GM23338 (cell line): ENCODE measurements at regions not wholly inside any gene's neighbourhood (a gene's known extent, or its start where the extent isn't known, plus 50 kb on each side); places are given as distances from the start of the nearest gene placed in this dataset.

ENCODE experiments used
- ATAC-seq: fragments of 200-7000 bp; cut with Tn5 transposase; 3 replicates; pipeline ENCODE4 v1.9.1; 2020
- DNase-seq: peaks from one replicate; pipeline ENCODE4 v3.0.0-alpha.2; 2015; ENCODE audit warnings: low spot score
- H2AFZ ChIP-seq: fragments of 200-600 bp; sonication (generic); 2 replicates; pipeline ENCODE4 v1.8.0; 2016; ENCODE audit warnings: antibody characterized with exemption, mild to moderate bottlenecking, moderate library complexity
- H3F3A ChIP-seq: fragments of 200-600 bp; sonication (generic); replicated peaks from 2 replicates; pipeline ENCODE4 v1.8.0; 2017; ENCODE audit warnings: antibody characterized with exemption, mixed run types, low read depth
- H3K27ac ChIP-seq: fragments of 200-600 bp; sonication (generic); 2 replicates; pipeline ENCODE4 v1.6.1; 2016; ENCODE audit warnings: low read depth
- H3K27me3 ChIP-seq: fragments of 200-600 bp; sonication (generic); 2 replicates; pipeline ENCODE4 v1.8.0; 2016; ENCODE audit warnings: mild to moderate bottlenecking, mixed run types, moderate library complexity; ENCODE audit not compliant: insufficient read depth
- H3K36me3 ChIP-seq: fragments of 200-600 bp; sonication (generic); 2 replicates; pipeline ENCODE4 v1.8.0; 2016; ENCODE audit warnings: mild to moderate bottlenecking; ENCODE audit not compliant: insufficient read depth
- H3K4me1 ChIP-seq: fragments of 200-600 bp; sonication (generic); 2 replicates; pipeline ENCODE4 v1.8.0; 2016; ENCODE audit warnings: mild to moderate bottlenecking, moderate library complexity; ENCODE audit not compliant: insufficient read depth
- H3K4me2 ChIP-seq: fragments of 200-600 bp; sonication (generic); 2 replicates; pipeline ENCODE4 v1.7.1; 2017; ENCODE audit warnings: mixed run types
- H3K4me3 ChIP-seq: fragments of 200-600 bp; sonication (generic); 2 replicates; pipeline ENCODE4 v1.6.1; 2016; ENCODE audit warnings: mixed run types
- H3K79me2 ChIP-seq: fragments of 200-600 bp; sonication (generic); replicated peaks from 2 replicates; pipeline ENCODE4 v1.8.0; 2017; ENCODE audit warnings: mild to moderate bottlenecking; ENCODE audit not compliant: insufficient read depth
- H3K9me2 ChIP-seq: fragments of 200-600 bp; sonication (generic); 2 replicates; pipeline ENCODE4 v1.8.0; 2017; ENCODE audit not compliant: insufficient read depth
- H4K20me1 ChIP-seq: fragments of 200-600 bp; sonication (generic); replicated peaks from 2 replicates; pipeline ENCODE4 v1.8.0; 2017; ENCODE audit warnings: mild to moderate bottlenecking; ENCODE audit not compliant: insufficient read depth
- H3K27ac Mint-ChIP-seq: 2 replicates; pipeline ENCODE4 v1.8.0; 2020; ENCODE audit warnings: inconsistent platforms, mild to moderate bottlenecking, moderate library complexity, mixed read lengths
- H3K27me3 Mint-ChIP-seq: 3 replicates; pipeline ENCODE4 v1.8.0; 2022; ENCODE audit warnings: low read depth, mild to moderate bottlenecking, moderate library complexity, mixed read lengths, inconsistent platforms; ENCODE audit not compliant: insufficient read depth, poor library complexity
- H3K36me3 Mint-ChIP-seq: 3 replicates; pipeline ENCODE4 v1.8.0; 2021; ENCODE audit warnings: low read depth, mild to moderate bottlenecking, inconsistent platforms, moderate library complexity, mixed read lengths
- H3K4me1 Mint-ChIP-seq: 3 replicates; pipeline ENCODE4 v1.8.0; 2020; ENCODE audit warnings: mild to moderate bottlenecking, inconsistent platforms, mixed read lengths
- H3K4me3 Mint-ChIP-seq: 3 replicates; pipeline ENCODE4 v1.8.0; 2021; ENCODE audit warnings: moderate library complexity, mild to moderate bottlenecking, inconsistent platforms, mixed read lengths
- H3K9me3 Mint-ChIP-seq: 3 replicates; pipeline ENCODE4 v1.8.0; 2020; ENCODE audit warnings: moderate library complexity, mild to moderate bottlenecking, inconsistent platforms, mixed read lengths
- CREB1 ChIP-seq: fragments of 250-450 bp; sonication (Bioruptor Pico); IDR thresholded peaks from 2 replicates; pipeline ENCODE4 v1.5.0; 2020; ENCODE audit warnings: low read depth, mild to moderate bottlenecking, moderate library complexity
- EZH2 ChIP-seq: fragments of 200-600 bp; sonication (generic); IDR thresholded peaks from one replicate; pipeline ENCODE4 v1.8.0; 2017; ENCODE audit warnings: antibody characterized with exemption, mild to moderate bottlenecking, low read depth; ENCODE audit not compliant: unreplicated experiment
- EZH2phosphoT487 ChIP-seq: fragments of 200-600 bp; sonication (generic); IDR thresholded peaks from one replicate; pipeline ENCODE4 v1.8.1; 2018; ENCODE audit warnings: antibody characterized with exemption; ENCODE audit not compliant: unreplicated experiment
- JUNB ChIP-seq: IDR thresholded peaks from one replicate; pipeline ENCODE4 v1.6.1; 2016; ENCODE audit warnings: antibody characterized with exemption; ENCODE audit not compliant: unreplicated experiment
- NANOG ChIP-seq: IDR thresholded peaks from 2 replicates; pipeline ENCODE4 v1.6.1; 2016; ENCODE audit warnings: antibody characterized with exemption, borderline replicate concordance
- POLR2AphosphoS5 ChIP-seq: IDR thresholded peaks from 2 replicates; pipeline ENCODE4 v1.6.1; 2016; ENCODE audit warnings: antibody characterized with exemption, low read depth
- STAT1 ChIP-seq: IDR thresholded peaks from one replicate; pipeline ENCODE4 v1.6.1; 2016; ENCODE audit warnings: antibody characterized with exemption; ENCODE audit not compliant: unreplicated experiment
- ZNF114 ChIP-seq: fragments of 250-450 bp; sonication (Bioruptor Pico); IDR thresholded peaks from 2 replicates; pipeline ENCODE4 v1.5.0; 2020; ENCODE audit warnings: mild to moderate bottlenecking, moderate library complexity
- ZNF331 ChIP-seq: fragments of 250-450 bp; sonication (Bioruptor Pico); IDR thresholded peaks from 2 replicates; pipeline ENCODE4 v1.5.0; 2020; ENCODE audit warnings: low read depth, mild to moderate bottlenecking, moderate library complexity
- TF ChIP-seq, protein P1 (sequence below), 2 experiments: fragments of 200-600 bp in 1 of 2; sonication (generic) in 1 of 2; conservative IDR thresholded peaks; 2 replicates each; pipeline versions ENCODE4 v1.5.1 to v1.6.1; 2016 to 2017; ENCODE audit warnings: antibody characterized with exemption in 2 of 2, low read depth in 2 of 2, mild to moderate bottlenecking in 2 of 2, moderate library complexity in 1 of 2
- TF ChIP-seq, protein P2 (sequence below): IDR thresholded peaks from 2 replicates; pipeline ENCODE4 v1.6.1; 2016; ENCODE audit warnings: antibody characterized with exemption
- TF ChIP-seq, protein P3 (sequence below): IDR thresholded peaks from one replicate; pipeline ENCODE4 v1.6.1; 2018; ENCODE audit warnings: antibody characterized with exemption; ENCODE audit not compliant: unreplicated experiment

DNA sequence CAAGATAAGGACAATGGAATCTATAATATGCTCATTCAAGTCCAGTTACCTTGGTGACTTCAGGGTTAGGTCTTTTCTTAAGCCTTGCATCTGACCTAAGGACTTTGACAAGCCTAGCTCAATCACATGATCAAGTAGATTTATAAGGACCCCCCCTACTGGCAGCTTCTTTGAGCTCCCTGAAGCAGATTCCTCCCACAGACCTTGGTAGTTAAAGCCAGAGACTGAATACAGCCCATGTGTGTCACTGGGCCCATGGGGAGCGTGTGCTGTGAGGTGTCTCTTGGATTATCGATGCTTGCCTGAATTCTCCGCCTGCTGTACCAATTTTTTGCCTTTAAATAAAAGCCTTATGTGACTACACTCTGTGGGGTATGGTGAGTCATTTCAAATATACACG, 372.7 kb upstream of the RGS17 start:
- peak; percentile 84 for ATAC-seq
- peak overlapping the region; percentile 61; the same call in 1 of the 2 replicates for H2AFZ ChIP-seq
- no peak overlapping the region for H3K4me2 ChIP-seq
- no peak overlapping the region for H3K27ac ChIP-seq
- no peak overlapping the region for H3K4me3 ChIP-seq
- no peaks in the 10 kb centered on the region for H3K9me2 ChIP-seq
- no peaks in the 10 kb centered on the region for H3K4me1 Mint-ChIP-seq
- H3K4me3 Mint-ChIP-seq: no peak overlapping the region
- no peaks in the 10 kb centered on the region for H3K36me3 ChIP-seq
- no peaks in the 10 kb centered on the region for H3K27me3 Mint-ChIP-seq
- H3K4me1 ChIP-seq: no peaks in the 10 kb centered on the region
- TF ChIP-seq NANOG (no peak), ZNF331 (CRISPR knock-in tag) (no peak)
- TF ChIP-seq, protein P1, sequence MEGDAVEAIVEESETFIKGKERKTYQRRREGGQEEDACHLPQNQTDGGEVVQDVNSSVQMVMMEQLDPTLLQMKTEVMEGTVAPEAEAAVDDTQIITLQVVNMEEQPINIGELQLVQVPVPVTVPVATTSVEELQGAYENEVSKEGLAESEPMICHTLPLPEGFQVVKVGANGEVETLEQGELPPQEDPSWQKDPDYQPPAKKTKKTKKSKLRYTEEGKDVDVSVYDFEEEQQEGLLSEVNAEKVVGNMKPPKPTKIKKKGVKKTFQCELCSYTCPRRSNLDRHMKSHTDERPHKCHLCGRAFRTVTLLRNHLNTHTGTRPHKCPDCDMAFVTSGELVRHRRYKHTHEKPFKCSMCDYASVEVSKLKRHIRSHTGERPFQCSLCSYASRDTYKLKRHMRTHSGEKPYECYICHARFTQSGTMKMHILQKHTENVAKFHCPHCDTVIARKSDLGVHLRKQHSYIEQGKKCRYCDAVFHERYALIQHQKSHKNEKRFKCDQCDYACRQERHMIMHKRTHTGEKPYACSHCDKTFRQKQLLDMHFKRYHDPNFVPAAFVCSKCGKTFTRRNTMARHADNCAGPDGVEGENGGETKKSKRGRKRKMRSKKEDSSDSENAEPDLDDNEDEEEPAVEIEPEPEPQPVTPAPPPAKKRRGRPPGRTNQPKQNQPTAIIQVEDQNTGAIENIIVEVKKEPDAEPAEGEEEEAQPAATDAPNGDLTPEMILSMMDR (conservative IDR thresholded peaks at IDR 0.05; ENCODE audit: low read depth in 2 of 2): peak; percentile 53 to 55
- H3K27ac Mint-ChIP-seq: no peak overlapping the region
- H3K9me3 Mint-ChIP-seq: no peaks in the 10 kb centered on the region
- no peaks in the 10 kb centered on the region for H3F3A ChIP-seq
- DNase-seq: peak; percentile 87
- H4K20me1 ChIP-seq: no peaks in the 10 kb centered on the region
- no peaks in the 10 kb centered on the region for H3K79me2 ChIP-seq
- H3K27me3 ChIP-seq: no peaks in the 10 kb centered on the region
- no peaks in the 10 kb centered on the region for H3K36me3 Mint-ChIP-seq

DNA sequence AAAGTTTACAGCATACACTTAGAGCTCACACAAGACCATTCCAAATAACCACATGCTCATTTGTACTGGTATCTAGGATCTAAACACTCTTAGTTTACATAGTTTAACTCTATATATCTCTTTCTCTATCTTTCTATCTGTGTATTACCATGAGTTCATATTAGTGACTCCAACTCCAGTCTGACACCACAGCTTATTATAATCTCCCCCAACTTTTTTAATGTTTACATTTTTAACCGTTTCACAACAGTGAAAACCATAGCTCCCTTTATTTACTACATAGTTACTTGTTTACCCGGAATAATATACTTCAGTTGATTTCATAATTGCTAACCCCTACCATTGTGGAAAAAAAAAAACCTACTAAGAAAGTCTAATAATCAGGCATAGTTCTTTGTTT, 362.4 kb upstream of the RGS17 start:
- no peaks in the 10 kb centered on the region for H3K79me2 ChIP-seq
- Mint-ChIP-seq H3K36me3 (no peaks in the 10 kb centered on the region), H3K4me3 (no peak overlapping the region), H3K27me3 (no peaks in the 10 kb centered on the region), H3K27ac (peak overlapping the region; percentile 74), H3K9me3 (peaks cover 7% of the 10 kb centered on the region; the same call in 2 of the 3 replicates), H3K4me1 (no peaks in the 10 kb centered on the region)
- ATAC-seq: no peak
- no peaks in the 10 kb centered on the region for H3K36me3 ChIP-seq
- DNase-seq: no peak
- H2AFZ ChIP-seq: no peak overlapping the region
- no peaks in the 10 kb centered on the region for H3K4me1 ChIP-seq
- no peaks in the 10 kb centered on the region for H3K27me3 ChIP-seq
- H3K27ac ChIP-seq: no peak overlapping the region
- H3F3A ChIP-seq: no peaks in the 10 kb centered on the region
- 0 out of 2 replicates have a peak, but pooled peaks cover 3% of the 10 kb centered on the region for H3K9me2 ChIP-seq
- H4K20me1 ChIP-seq: no peaks in the 10 kb centered on the region
- H3K4me2 ChIP-seq: no peak overlapping the region
- no peak overlapping the region for H3K4me3 ChIP-seq
- TF ChIP-seq, protein P1 (conservative IDR thresholded peaks at IDR 0.05; ENCODE audit: low read depth in 2 of 2): no peak
- TF ChIP-seq POLR2AphosphoS5: no peak
- no peak for TF ChIP-seq ZNF114 (CRISPR knock-in tag)
- TF ChIP-seq CREB1 (CRISPR knock-in tag): no peak
- TF ChIP-seq STAT1: no peak
- no peak for TF ChIP-seq EZH2
- TF ChIP-seq, protein P2, sequence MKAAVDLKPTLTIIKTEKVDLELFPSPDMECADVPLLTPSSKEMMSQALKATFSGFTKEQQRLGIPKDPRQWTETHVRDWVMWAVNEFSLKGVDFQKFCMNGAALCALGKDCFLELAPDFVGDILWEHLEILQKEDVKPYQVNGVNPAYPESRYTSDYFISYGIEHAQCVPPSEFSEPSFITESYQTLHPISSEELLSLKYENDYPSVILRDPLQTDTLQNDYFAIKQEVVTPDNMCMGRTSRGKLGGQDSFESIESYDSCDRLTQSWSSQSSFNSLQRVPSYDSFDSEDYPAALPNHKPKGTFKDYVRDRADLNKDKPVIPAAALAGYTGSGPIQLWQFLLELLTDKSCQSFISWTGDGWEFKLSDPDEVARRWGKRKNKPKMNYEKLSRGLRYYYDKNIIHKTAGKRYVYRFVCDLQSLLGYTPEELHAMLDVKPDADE: no peak
- no peak for TF ChIP-seq ZNF331 (CRISPR knock-in tag)
- TF ChIP-seq EZH2phosphoT487: no peak
- TF ChIP-seq, protein P3, sequence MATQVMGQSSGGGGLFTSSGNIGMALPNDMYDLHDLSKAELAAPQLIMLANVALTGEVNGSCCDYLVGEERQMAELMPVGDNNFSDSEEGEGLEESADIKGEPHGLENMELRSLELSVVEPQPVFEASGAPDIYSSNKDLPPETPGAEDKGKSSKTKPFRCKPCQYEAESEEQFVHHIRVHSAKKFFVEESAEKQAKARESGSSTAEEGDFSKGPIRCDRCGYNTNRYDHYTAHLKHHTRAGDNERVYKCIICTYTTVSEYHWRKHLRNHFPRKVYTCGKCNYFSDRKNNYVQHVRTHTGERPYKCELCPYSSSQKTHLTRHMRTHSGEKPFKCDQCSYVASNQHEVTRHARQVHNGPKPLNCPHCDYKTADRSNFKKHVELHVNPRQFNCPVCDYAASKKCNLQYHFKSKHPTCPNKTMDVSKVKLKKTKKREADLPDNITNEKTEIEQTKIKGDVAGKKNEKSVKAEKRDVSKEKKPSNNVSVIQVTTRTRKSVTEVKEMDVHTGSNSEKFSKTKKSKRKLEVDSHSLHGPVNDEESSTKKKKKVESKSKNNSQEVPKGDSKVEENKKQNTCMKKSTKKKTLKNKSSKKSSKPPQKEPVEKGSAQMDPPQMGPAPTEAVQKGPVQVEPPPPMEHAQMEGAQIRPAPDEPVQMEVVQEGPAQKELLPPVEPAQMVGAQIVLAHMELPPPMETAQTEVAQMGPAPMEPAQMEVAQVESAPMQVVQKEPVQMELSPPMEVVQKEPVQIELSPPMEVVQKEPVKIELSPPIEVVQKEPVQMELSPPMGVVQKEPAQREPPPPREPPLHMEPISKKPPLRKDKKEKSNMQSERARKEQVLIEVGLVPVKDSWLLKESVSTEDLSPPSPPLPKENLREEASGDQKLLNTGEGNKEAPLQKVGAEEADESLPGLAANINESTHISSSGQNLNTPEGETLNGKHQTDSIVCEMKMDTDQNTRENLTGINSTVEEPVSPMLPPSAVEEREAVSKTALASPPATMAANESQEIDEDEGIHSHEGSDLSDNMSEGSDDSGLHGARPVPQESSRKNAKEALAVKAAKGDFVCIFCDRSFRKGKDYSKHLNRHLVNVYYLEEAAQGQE: no peak
- no peak for TF ChIP-seq NANOG
- no peak for TF ChIP-seq JUNB
